H9 (cell line): ENCODE measurements at regions not wholly inside any gene's neighbourhood (a gene's known extent, or its start where the extent isn't known, plus 50 kb on each side); places are given as distances from the start of the nearest gene placed in this dataset.

ENCODE experiments used
- DNase-seq: peaks from one replicate; pipeline ENCODE4 v3.0.0-alpha.2; 2017
- H2AFZ ChIP-seq: one replicate; pipeline ENCODE4 v1.6.1; 2013; ENCODE audit warnings: mild to moderate bottlenecking, low read length, control low read depth, moderate library complexity
- H2AK5ac ChIP-seq: 2 replicates; pipeline ENCODE4 v1.6.1; 2013; ENCODE audit warnings: low read length, control low read depth, mixed read lengths; ENCODE audit not compliant: insufficient read length
- H2BK120ac ChIP-seq: one replicate; pipeline ENCODE4 v1.6.1; 2013; ENCODE audit warnings: low read depth, mild to moderate bottlenecking, low read length, control low read depth, inconsistent platforms; ENCODE audit not compliant: poor library complexity, severe bottlenecking
- H2BK12ac ChIP-seq: 2 replicates; pipeline ENCODE4 v1.6.1; 2013; ENCODE audit warnings: low read length, control low read depth, mixed read lengths, low read depth; ENCODE audit not compliant: insufficient read length
- H2BK15ac ChIP-seq: 2 replicates; pipeline ENCODE4 v1.6.1; 2013; ENCODE audit warnings: low read depth, low read length, control low read depth
- H2BK20ac ChIP-seq: one replicate; pipeline ENCODE4 v1.6.1; 2013; ENCODE audit warnings: low read depth, mild to moderate bottlenecking, low read length, control low read depth, inconsistent platforms; ENCODE audit not compliant: poor library complexity, severe bottlenecking
- H2BK5ac ChIP-seq: 2 replicates; pipeline ENCODE4 v1.6.1; 2013; ENCODE audit warnings: low read length, control low read depth, mixed read lengths; ENCODE audit not compliant: insufficient read length
- H3K14ac ChIP-seq: 2 replicates; pipeline ENCODE4 v1.6.1; 2013; ENCODE audit warnings: low read length, control low read depth; ENCODE audit not compliant: insufficient read depth
- H3K18ac ChIP-seq: 2 replicates; pipeline ENCODE4 v1.6.1; 2013; ENCODE audit warnings: low read depth, mild to moderate bottlenecking, mixed read lengths, low read length, control low read depth; ENCODE audit not compliant: insufficient read length
- H3K23ac ChIP-seq: 2 replicates; pipeline ENCODE4 v1.6.1; 2013; ENCODE audit warnings: low read length, control low read depth, mixed read lengths, low read depth; ENCODE audit not compliant: insufficient read length
- H3K23me2 ChIP-seq: 2 replicates; pipeline ENCODE4 v1.6.1; 2013; ENCODE audit warnings: low read depth, mild to moderate bottlenecking, mixed read lengths, low read length, control low read depth; ENCODE audit not compliant: insufficient read length, poor library complexity, severe bottlenecking
- H3K27ac ChIP-seq: 2 replicates; pipeline ENCODE4 v1.5.1; 2013; ENCODE audit warnings: low read length, control low read depth, mixed read lengths, low read depth; ENCODE audit not compliant: insufficient read length
- H3K27me3 ChIP-seq: 2 replicates; pipeline ENCODE4 v1.6.1; 2013; ENCODE audit warnings: low read length, control low read depth, inconsistent platforms; ENCODE audit not compliant: insufficient read depth
- H3K4ac ChIP-seq: 2 replicates; pipeline ENCODE4 v1.6.1; 2013; ENCODE audit warnings: low read depth, mild to moderate bottlenecking, control low read depth, inconsistent platforms, low read length, moderate library complexity
- H3K4me1 ChIP-seq: 2 replicates; pipeline ENCODE4 v1.6.1; 2013; ENCODE audit warnings: low read length, control low read depth, inconsistent platforms; ENCODE audit not compliant: insufficient read depth
- H3K4me2 ChIP-seq: 2 replicates; pipeline ENCODE4 v1.6.1; 2013; ENCODE audit warnings: low read length, control low read depth, mixed read lengths; ENCODE audit not compliant: insufficient read length, insufficient read depth
- H3K56ac ChIP-seq: 2 replicates; pipeline ENCODE4 v1.6.1; 2013; ENCODE audit warnings: low read depth, mild to moderate bottlenecking, mixed read lengths, low read length, control low read depth; ENCODE audit not compliant: insufficient read length
- H3K79me1 ChIP-seq: 2 replicates; pipeline ENCODE4 v1.6.1; 2013; ENCODE audit warnings: low read depth, mild to moderate bottlenecking, moderate library complexity, low read length, control low read depth, inconsistent platforms; ENCODE audit not compliant: insufficient read depth, poor library complexity, severe bottlenecking
- H3K79me2 ChIP-seq: 2 replicates; pipeline ENCODE4 v1.6.1; 2013; ENCODE audit warnings: low read length, control low read depth, inconsistent platforms; ENCODE audit not compliant: insufficient read depth
- H3K9ac ChIP-seq: 2 replicates; pipeline ENCODE4 v1.6.1; 2013; ENCODE audit warnings: low read length, control low read depth, mixed read lengths; ENCODE audit not compliant: insufficient read length; ENCODE audit errors: extremely low read depth
- H3K9me3 ChIP-seq: one replicate; pipeline ENCODE4 v1.6.1; 2013; ENCODE audit warnings: low read depth, low read length, inconsistent platforms; ENCODE audit not compliant: control insufficient read depth
- H3T11ph ChIP-seq: one replicate; pipeline ENCODE4 v1.6.1; 2013; ENCODE audit warnings: mild to moderate bottlenecking, low read length, control low read depth, inconsistent platforms
- H4K20me1 ChIP-seq: one replicate; pipeline ENCODE4 v1.6.1; 2013; ENCODE audit not compliant: control insufficient read depth, insufficient read length, insufficient read depth
- H4K5ac ChIP-seq: 2 replicates; pipeline ENCODE4 v1.6.1; 2013; ENCODE audit warnings: low read depth, mild to moderate bottlenecking, mixed read lengths, low read length, control low read depth; ENCODE audit not compliant: insufficient read length
- H4K8ac ChIP-seq: replicated peaks from 2 replicates; pipeline ENCODE4 v1.6.1; 2013; ENCODE audit warnings: low read length, control low read depth, mixed read lengths, low read depth; ENCODE audit not compliant: insufficient read length
- H4K91ac ChIP-seq: 2 replicates; pipeline ENCODE4 v1.6.1; 2013; ENCODE audit warnings: low read depth, mild to moderate bottlenecking, moderate library complexity, mixed read lengths, low read length, control low read depth; ENCODE audit not compliant: insufficient read length
- H3K27ac Mint-ChIP-seq, 3 experiments: 2 replicates in 2 of 3; 3 replicates in 1 of 3; pipeline ENCODE4 v1.8.0; 2020 to 2021; ENCODE audit warnings: mixed read lengths in 3 of 3, mild to moderate bottlenecking in 1 of 3, moderate library complexity in 1 of 3
- H3K27me3 Mint-ChIP-seq: 2 replicates; pipeline ENCODE4 v1.8.0; 2021; ENCODE audit warnings: low read depth, mild to moderate bottlenecking, moderate library complexity, mixed read lengths
- H3K36me3 Mint-ChIP-seq, 3 experiments: 2 replicates in 2 of 3; 3 replicates in 1 of 3; pipeline ENCODE4 v1.8.0; 2020 to 2021; ENCODE audit warnings: low read depth in 3 of 3, mixed read lengths in 3 of 3; ENCODE audit not compliant: insufficient read depth in 1 of 3
- H3K4me1 Mint-ChIP-seq, 2 experiments: 2 replicates each; pipeline ENCODE4 v1.8.0; 2020; ENCODE audit warnings: mixed read lengths in 2 of 2
- H3K4me3 Mint-ChIP-seq, 2 experiments: 2 replicates in 1 of 2; 3 replicates in 1 of 2; pipeline ENCODE4 v1.8.0; 2020 to 2021; ENCODE audit warnings: mild to moderate bottlenecking in 2 of 2, mixed read lengths in 2 of 2, moderate library complexity in 1 of 2
- H3K9me3 Mint-ChIP-seq, 2 experiments: 2 replicates in 1 of 2; 3 replicates in 1 of 2; pipeline ENCODE4 v1.8.0; 2020; ENCODE audit warnings: mild to moderate bottlenecking in 2 of 2, mixed read lengths in 2 of 2, moderate library complexity in 1 of 2
- WGBS: extraction: QIAGEN DNeasy Blood & Tissue Kit; methylation state at CpG from one replicate; pipeline ENCODE4 v1.1.7; 2013; ENCODE audit warnings: missing lambda C conversion rate, low lambda C conversion rate, mixed read lengths; ENCODE audit not compliant: insufficient read length; ENCODE audit errors: extremely low coverage; 5-methylcytosine and 5-hydroxymethylcytosine counted together
- TF ChIP-seq, protein P1 (sequence below): fragments of 200-600 bp; sonication (generic); conservative IDR thresholded peaks from 3 replicates; pipeline ENCODE4 v1.8.0; 2021; ENCODE audit warnings: antibody characterized with exemption, mild to moderate bottlenecking

DNA sequence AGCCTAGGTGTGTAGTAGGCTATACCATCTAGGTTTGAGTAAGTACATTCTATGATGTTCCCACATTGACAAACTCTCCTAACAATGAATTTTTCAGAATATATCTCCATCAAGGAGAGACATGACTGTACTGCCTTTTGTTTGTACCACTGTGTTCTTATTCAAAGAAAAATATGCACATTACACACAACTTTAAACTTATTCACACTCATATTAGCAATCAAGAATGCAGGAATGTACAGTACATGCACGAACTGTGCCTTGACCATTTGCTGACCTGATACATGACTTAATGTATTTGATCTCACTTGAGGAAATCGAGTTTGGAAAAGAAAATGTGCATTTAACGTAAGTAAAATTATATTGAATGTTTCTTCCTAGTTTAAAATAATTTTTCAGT, 525.1 kb upstream of the AGA start:
- Histone ChIP-seq H2AFZ (no peak overlapping the region), H3K27me3 (no peaks in the 10 kb centered on the region), H3K56ac (no peak overlapping the region), H4K20me1 (no peaks in the 10 kb centered on the region), H2BK15ac (no peak overlapping the region), H4K91ac (no peak overlapping the region), H3K4me1 (no peaks in the 10 kb centered on the region), H2BK5ac (no peak overlapping the region), H4K8ac (no peak overlapping the region), H3K9me3 (no peaks in the 10 kb centered on the region), H3K79me1 (no peaks in the 10 kb centered on the region), H3K18ac (no peak overlapping the region), H2BK20ac (no peak overlapping the region), H2BK120ac (no peak overlapping the region), H4K5ac (no peak overlapping the region), H3K23me2 (no peaks in the 10 kb centered on the region), H3K23ac (no peak overlapping the region), H3K27ac (no peak overlapping the region), H2AK5ac (no peak overlapping the region), H3T11ph (no peak overlapping the region), H3K79me2 (no peaks in the 10 kb centered on the region), H3K9ac (no peak overlapping the region), H3K4me2 (no peak overlapping the region), H2BK12ac (no peak overlapping the region), H3K4ac (no peak overlapping the region), H3K14ac (no peak overlapping the region)
- Mint-ChIP-seq H3K4me1 (no peaks in the 10 kb centered on the region), H3K4me3 (no peak overlapping the region), H3K27me3 (no peaks in the 10 kb centered on the region), H3K36me3 (no peaks in the 10 kb centered on the region), H3K27ac (no peak overlapping the region), H3K9me3 (no peaks in the 10 kb centered on the region)
- no CpG with 5 or more reads among the region's 3 CpGs for WGBS
- TF ChIP-seq, protein P1, sequence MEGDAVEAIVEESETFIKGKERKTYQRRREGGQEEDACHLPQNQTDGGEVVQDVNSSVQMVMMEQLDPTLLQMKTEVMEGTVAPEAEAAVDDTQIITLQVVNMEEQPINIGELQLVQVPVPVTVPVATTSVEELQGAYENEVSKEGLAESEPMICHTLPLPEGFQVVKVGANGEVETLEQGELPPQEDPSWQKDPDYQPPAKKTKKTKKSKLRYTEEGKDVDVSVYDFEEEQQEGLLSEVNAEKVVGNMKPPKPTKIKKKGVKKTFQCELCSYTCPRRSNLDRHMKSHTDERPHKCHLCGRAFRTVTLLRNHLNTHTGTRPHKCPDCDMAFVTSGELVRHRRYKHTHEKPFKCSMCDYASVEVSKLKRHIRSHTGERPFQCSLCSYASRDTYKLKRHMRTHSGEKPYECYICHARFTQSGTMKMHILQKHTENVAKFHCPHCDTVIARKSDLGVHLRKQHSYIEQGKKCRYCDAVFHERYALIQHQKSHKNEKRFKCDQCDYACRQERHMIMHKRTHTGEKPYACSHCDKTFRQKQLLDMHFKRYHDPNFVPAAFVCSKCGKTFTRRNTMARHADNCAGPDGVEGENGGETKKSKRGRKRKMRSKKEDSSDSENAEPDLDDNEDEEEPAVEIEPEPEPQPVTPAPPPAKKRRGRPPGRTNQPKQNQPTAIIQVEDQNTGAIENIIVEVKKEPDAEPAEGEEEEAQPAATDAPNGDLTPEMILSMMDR: no peak
- DNase-seq: no peak
